Liver (tissue), 7 donors: ENCODE measurements at regions not wholly inside any gene's neighbourhood (a gene's known extent, or its start where the extent isn't known, plus 50 kb on each side); places are given as distances from the start of the nearest gene placed in this dataset.

Experiments used
- DNase-seq: peaks from one replicate; pipeline ENCODE4 v3.0.0-alpha.2; 2017; ENCODE audit warnings: low spot score
- H3K27ac ChIP-seq, 2 donors: one replicate each; pipeline ENCODE4 v1.7.0; 2013; ENCODE audit warnings: inconsistent platforms in 2 of 2, low read length in 2 of 2, control low read depth in 1 of 2, low read depth in 1 of 2, mild to moderate bottlenecking in 1 of 2
- H3K27me3 ChIP-seq, 4 donors: one replicate each; pipeline versions ENCODE4 v1.6.1 to v1.7.0; 2013; ENCODE audit warnings: low read length in 3 of 4, inconsistent platforms in 1 of 4, mild to moderate bottlenecking in 1 of 4, moderate library complexity in 1 of 4; ENCODE audit not compliant: control insufficient read depth in 4 of 4, insufficient read depth in 4 of 4
- H3K36me3 ChIP-seq, 4 donors: one replicate each; pipeline versions ENCODE4 v1.6.1 to v1.7.0; 2013; ENCODE audit warnings: low read length in 3 of 4, mild to moderate bottlenecking in 3 of 4, low read depth in 1 of 4, moderate library complexity in 1 of 4; ENCODE audit not compliant: control insufficient read depth in 4 of 4, insufficient read depth in 3 of 4
- H3K4me1 ChIP-seq, 4 donors: one replicate each; pipeline versions ENCODE4 v1.6.1 to v1.7.0; 2013; ENCODE audit warnings: low read length in 3 of 4, mild to moderate bottlenecking in 3 of 4, moderate library complexity in 1 of 4; ENCODE audit not compliant: control insufficient read depth in 4 of 4, insufficient read depth in 4 of 4
- H3K4me3 ChIP-seq, 3 donors: one replicate each; pipeline versions ENCODE4 v1.6.1 to v1.7.0; 2013; ENCODE audit warnings: low read length in 3 of 3, control low read depth in 1 of 3, low read depth in 1 of 3, mild to moderate bottlenecking in 1 of 3
- H3K9ac ChIP-seq, 2 donors: one replicate each; pipeline ENCODE4 v1.7.0; 2013; ENCODE audit warnings: low read length in 2 of 2, mild to moderate bottlenecking in 2 of 2, moderate library complexity in 2 of 2, control low read depth in 1 of 2, low read depth in 1 of 2
- H3K9me3 ChIP-seq, 4 donors: one replicate each; pipeline versions ENCODE4 v1.6.1 to v1.7.0; 2013; ENCODE audit warnings: low read length in 3 of 4; ENCODE audit not compliant: control insufficient read depth in 4 of 4
- EGR1 ChIP-seq, 2 donors: IDR thresholded peaks; 2 replicates each; pipeline ENCODE4 v1.6.1; 2016 to 2018; ENCODE audit warnings: antibody characterized with exemption in 2 of 2, low read depth in 2 of 2
- FOXA1 ChIP-seq: IDR thresholded peaks from 2 replicates; pipeline ENCODE4 v1.6.1; 2016; ENCODE audit warnings: antibody characterized with exemption
- FOXA2 ChIP-seq: IDR thresholded peaks from 2 replicates; pipeline ENCODE4 v1.6.1; 2016; ENCODE audit warnings: antibody characterized with exemption
- GABPA ChIP-seq, 2 donors: IDR thresholded peaks in 1 of 2; conservative IDR thresholded peaks in 1 of 2; 2 replicates each; pipeline ENCODE4 v1.6.1; 2016; ENCODE audit warnings: antibody characterized with exemption in 2 of 2, mild to moderate bottlenecking in 1 of 2, moderate library complexity in 1 of 2
- HNF4A ChIP-seq, 2 donors: conservative IDR thresholded peaks; 2 replicates each; pipeline ENCODE4 v1.6.1; 2016; ENCODE audit warnings: antibody characterized with exemption in 2 of 2, mild to moderate bottlenecking in 2 of 2
- HNF4G ChIP-seq: IDR thresholded peaks from 2 replicates; pipeline ENCODE4 v1.6.1; 2016; ENCODE audit warnings: antibody characterized with exemption
- JUND ChIP-seq, 2 donors: IDR thresholded peaks; 2 replicates each; pipeline ENCODE4 v1.6.1; 2016; ENCODE audit warnings: antibody characterized with exemption in 2 of 2
- NR2F2 ChIP-seq: IDR thresholded peaks from 2 replicates; pipeline ENCODE4 v1.6.1; 2016; ENCODE audit warnings: antibody characterized with exemption
- RAD21 ChIP-seq, 2 donors: IDR thresholded peaks; 2 replicates each; pipeline ENCODE4 v1.6.1; 2016; ENCODE audit warnings: antibody characterized with exemption in 2 of 2, mild to moderate bottlenecking in 2 of 2
- RXRA ChIP-seq, 2 donors: IDR thresholded peaks; 2 replicates each; pipeline ENCODE4 v1.6.1; 2017 to 2018; ENCODE audit warnings: antibody characterized with exemption in 2 of 2, mild to moderate bottlenecking in 1 of 2
- SP1 ChIP-seq: IDR thresholded peaks from 2 replicates; pipeline ENCODE4 v1.6.1; 2018; ENCODE audit warnings: antibody characterized with exemption, mild to moderate bottlenecking
- TAF1 ChIP-seq: conservative IDR thresholded peaks from 2 replicates; pipeline ENCODE4 v1.6.1; 2016; ENCODE audit warnings: antibody characterized with exemption, mild to moderate bottlenecking
- YY1 ChIP-seq: IDR thresholded peaks from 2 replicates; pipeline ENCODE4 v1.6.1; 2016; ENCODE audit warnings: antibody characterized with exemption, mild to moderate bottlenecking
- WGBS: extraction: QIAGEN DNeasy Blood & Tissue Kit; methylation state at CpG from one replicate; pipeline ENCODE4 v1.1.7; 2013; 5-methylcytosine and 5-hydroxymethylcytosine counted together
- TF ChIP-seq, protein P1 (sequence below): IDR thresholded peaks from 2 replicates; pipeline ENCODE4 v1.6.1; 2016; ENCODE audit warnings: antibody characterized with exemption
- TF ChIP-seq, protein P2 (sequence below): IDR thresholded peaks from 2 replicates; pipeline ENCODE4 v1.6.1; 2016; ENCODE audit warnings: antibody characterized with exemption, mild to moderate bottlenecking
- TF ChIP-seq, protein P3 (sequence below): IDR thresholded peaks from 2 replicates; pipeline ENCODE4 v1.6.1; 2016; ENCODE audit warnings: antibody characterized with exemption
- donor health status: healthy.
- donor health status: healthy.
- donor health status: healthy.
- donor health status: healthy.

DNA sequence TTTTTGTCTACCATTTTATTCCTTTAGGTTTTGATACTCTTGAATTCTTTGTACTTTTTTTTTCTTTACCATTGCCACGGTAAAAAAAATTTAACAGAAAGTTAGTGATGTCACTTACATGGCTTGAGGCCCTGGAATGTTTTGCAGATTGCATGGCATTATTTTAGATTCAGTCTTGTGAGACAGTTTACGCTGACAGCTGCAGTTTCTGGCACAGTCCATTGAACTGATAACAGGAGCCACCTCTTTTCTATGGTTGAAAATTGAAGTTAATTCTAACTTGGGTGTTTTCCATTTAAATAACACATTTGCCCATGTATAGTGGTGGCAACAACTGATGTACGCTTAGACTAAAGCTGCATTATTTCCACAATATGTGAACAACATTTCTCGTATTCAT lies 1028.5 kb downstream of the CDH18 start:
- Histone ChIP-seq H3K4me3 (no peak overlapping the region), H3K9ac (no peak overlapping the region), H3K4me1 (no peaks in the 10 kb centered on the region), H3K27me3 (no peaks in the 10 kb centered on the region), H3K27ac (no peak overlapping the region), H3K36me3 (no peaks in the 10 kb centered on the region), H3K9me3 (no peaks in the 10 kb centered on the region)
- WGBS, result 70% methylated on average over 4 of the region's 4 CpGs
- TF ChIP-seq, protein P1, sequence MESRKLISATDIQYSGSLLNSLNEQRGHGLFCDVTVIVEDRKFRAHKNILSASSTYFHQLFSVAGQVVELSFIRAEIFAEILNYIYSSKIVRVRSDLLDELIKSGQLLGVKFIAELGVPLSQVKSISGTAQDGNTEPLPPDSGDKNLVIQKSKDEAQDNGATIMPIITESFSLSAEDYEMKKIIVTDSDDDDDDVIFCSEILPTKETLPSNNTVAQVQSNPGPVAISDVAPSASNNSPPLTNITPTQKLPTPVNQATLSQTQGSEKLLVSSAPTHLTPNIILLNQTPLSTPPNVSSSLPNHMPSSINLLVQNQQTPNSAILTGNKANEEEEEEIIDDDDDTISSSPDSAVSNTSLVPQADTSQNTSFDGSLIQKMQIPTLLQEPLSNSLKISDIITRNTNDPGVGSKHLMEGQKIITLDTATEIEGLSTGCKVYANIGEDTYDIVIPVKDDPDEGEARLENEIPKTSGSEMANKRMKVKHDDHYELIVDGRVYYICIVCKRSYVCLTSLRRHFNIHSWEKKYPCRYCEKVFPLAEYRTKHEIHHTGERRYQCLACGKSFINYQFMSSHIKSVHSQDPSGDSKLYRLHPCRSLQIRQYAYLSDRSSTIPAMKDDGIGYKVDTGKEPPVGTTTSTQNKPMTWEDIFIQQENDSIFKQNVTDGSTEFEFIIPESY, result no peak
- no peak for TF ChIP-seq FOXA1
- TF ChIP-seq, protein P2, sequence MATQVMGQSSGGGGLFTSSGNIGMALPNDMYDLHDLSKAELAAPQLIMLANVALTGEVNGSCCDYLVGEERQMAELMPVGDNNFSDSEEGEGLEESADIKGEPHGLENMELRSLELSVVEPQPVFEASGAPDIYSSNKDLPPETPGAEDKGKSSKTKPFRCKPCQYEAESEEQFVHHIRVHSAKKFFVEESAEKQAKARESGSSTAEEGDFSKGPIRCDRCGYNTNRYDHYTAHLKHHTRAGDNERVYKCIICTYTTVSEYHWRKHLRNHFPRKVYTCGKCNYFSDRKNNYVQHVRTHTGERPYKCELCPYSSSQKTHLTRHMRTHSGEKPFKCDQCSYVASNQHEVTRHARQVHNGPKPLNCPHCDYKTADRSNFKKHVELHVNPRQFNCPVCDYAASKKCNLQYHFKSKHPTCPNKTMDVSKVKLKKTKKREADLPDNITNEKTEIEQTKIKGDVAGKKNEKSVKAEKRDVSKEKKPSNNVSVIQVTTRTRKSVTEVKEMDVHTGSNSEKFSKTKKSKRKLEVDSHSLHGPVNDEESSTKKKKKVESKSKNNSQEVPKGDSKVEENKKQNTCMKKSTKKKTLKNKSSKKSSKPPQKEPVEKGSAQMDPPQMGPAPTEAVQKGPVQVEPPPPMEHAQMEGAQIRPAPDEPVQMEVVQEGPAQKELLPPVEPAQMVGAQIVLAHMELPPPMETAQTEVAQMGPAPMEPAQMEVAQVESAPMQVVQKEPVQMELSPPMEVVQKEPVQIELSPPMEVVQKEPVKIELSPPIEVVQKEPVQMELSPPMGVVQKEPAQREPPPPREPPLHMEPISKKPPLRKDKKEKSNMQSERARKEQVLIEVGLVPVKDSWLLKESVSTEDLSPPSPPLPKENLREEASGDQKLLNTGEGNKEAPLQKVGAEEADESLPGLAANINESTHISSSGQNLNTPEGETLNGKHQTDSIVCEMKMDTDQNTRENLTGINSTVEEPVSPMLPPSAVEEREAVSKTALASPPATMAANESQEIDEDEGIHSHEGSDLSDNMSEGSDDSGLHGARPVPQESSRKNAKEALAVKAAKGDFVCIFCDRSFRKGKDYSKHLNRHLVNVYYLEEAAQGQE, result no peak
- no peak for TF ChIP-seq JUND (IDR thresholded peaks at IDR 0.05)
- no peak for TF ChIP-seq NR2F2
- no peak for TF ChIP-seq FOXA2
- no peak for TF ChIP-seq HNF4A (conservative IDR thresholded peaks at IDR 0.05)
- TF ChIP-seq YY1, result no peak
- TF ChIP-seq EGR1 (IDR thresholded peaks at IDR 0.05; ENCODE audit: low read depth in 2 of 2), result no peak
- no peak for TF ChIP-seq SP1
- TF ChIP-seq HNF4G, result no peak
- no peak for DNase-seq

DNA sequence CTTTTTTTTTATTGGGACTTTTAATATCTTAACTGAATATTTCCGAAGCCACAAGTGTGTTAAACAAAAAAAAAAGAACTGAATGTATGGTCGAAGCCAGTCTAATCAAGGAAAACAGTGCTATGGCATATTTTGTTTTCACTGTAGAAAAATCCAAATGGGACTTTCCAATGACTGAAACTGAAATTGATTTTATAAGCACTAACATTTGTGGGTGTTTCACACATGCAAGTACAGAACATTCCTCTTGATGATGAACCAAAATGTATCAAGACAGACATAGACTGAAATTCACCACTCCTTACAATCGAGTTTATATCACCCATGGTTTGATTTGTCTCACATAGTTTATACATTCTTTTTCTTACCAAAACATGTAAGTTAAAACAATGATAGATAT lies 1026.8 kb downstream of the CDH18 start:
- WGBS, result 64% methylated on average over 3 of the region's 3 CpGs
- no peak overlapping the region for H3K4me3 ChIP-seq
- DNase-seq, result no peak

More for the DNA sequence above, 1026.8 kb downstream of the CDH18 start:
- TF ChIP-seq, protein P3, sequence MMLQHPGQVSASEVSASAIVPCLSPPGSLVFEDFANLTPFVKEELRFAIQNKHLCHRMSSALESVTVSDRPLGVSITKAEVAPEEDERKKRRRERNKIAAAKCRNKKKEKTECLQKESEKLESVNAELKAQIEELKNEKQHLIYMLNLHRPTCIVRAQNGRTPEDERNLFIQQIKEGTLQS, result no peak
- no peak for TF ChIP-seq HNF4G
- TF ChIP-seq FOXA1, result no peak
- no peak for TF ChIP-seq NR2F2
- no peak for TF ChIP-seq GABPA (IDR thresholded peaks at IDR 0.05 in 1 of 2, conservative IDR thresholded peaks at IDR 0.05 in 1 of 2)
- TF ChIP-seq HNF4A (conservative IDR thresholded peaks at IDR 0.05), result no peak
- no peak for TF ChIP-seq TAF1
- TF ChIP-seq RXRA (IDR thresholded peaks at IDR 0.05), result no peak
- no peak for TF ChIP-seq JUND (IDR thresholded peaks at IDR 0.05)
- TF ChIP-seq RAD21 (IDR thresholded peaks at IDR 0.05), result no peak
- TF ChIP-seq EGR1 (IDR thresholded peaks at IDR 0.05; ENCODE audit: low read depth in 2 of 2), result no peak
- TF ChIP-seq, protein P1, result no peak
- no peak for TF ChIP-seq YY1
- no peak for TF ChIP-seq SP1
- TF ChIP-seq, protein P2, result no peak
- Histone ChIP-seq H3K9ac (no peak overlapping the region), H3K27me3 (no peaks in the 10 kb centered on the region), H3K9me3 (no peaks in the 10 kb centered on the region), H3K27ac (no peak overlapping the region), H3K36me3 (no peaks in the 10 kb centered on the region), H3K4me1 (no peaks in the 10 kb centered on the region)
